Tibial nerve (tissue), 4 donors: ENCODE measurements at regions not wholly inside any gene's neighbourhood (a gene's known extent, or its start where the extent isn't known, plus 50 kb on each side); places are given as distances from the start of the nearest gene placed in this dataset.
A peak's percentile ranks its signal among the peaks of the same experiment; 100 is the strongest.

Experiments used
- DNase-seq, 2 donors: peaks; one replicate each; pipeline ENCODE4 v3.0.0-alpha.2; 2019; ENCODE audit warnings: low spot score in 2 of 2
- H3K27ac ChIP-seq, 4 donors: fragments of 200-600 bp; sonication (generic) in 3 of 4; one replicate each; pipeline ENCODE4 v1.5.1; 2017 to 2019; ENCODE audit warnings: mild to moderate bottlenecking in 1 of 4
- H3K27me3 ChIP-seq, 2 donors: fragments of 200-600 bp; sonication (generic) in 1 of 2; one replicate each; pipeline versions ENCODE4 v1.5.1 to v1.6.0; 2017 to 2019
- H3K36me3 ChIP-seq, 3 donors: fragments of 200-600 bp; sonication (generic); one replicate each; pipeline ENCODE4 v1.5.1; 2018 to 2019
- H3K4me1 ChIP-seq, 4 donors: fragments of 200-600 bp; sonication (generic) in 3 of 4; one replicate each; pipeline ENCODE4 v1.5.1; 2017 to 2019
- H3K4me3 ChIP-seq, 4 donors: fragments of 200-600 bp; sonication (generic) in 3 of 4; one replicate each; pipeline ENCODE4 v1.5.1; 2017 to 2019; ENCODE audit warnings: mild to moderate bottlenecking in 1 of 4, moderate library complexity in 1 of 4
- H3K9me3 ChIP-seq, 4 donors: fragments of 200-600 bp; sonication (generic) in 3 of 4; one replicate each; pipeline ENCODE4 v1.5.1; 2017 to 2019
- EP300 ChIP-seq, 2 donors: sonication (generic); formaldehyde crosslinking; IDR thresholded peaks; one replicate each; pipeline ENCODE4 v1.6.1; 2017; ENCODE audit warnings: antibody characterized with exemption in 2 of 2, mild to moderate bottlenecking in 1 of 2
- POLR2A ChIP-seq, 2 donors: fragments of 450-650 bp; IDR thresholded peaks; one replicate each; pipeline ENCODE4 v1.6.1; 2017; ENCODE audit warnings: antibody characterized with exemption in 2 of 2, mild to moderate bottlenecking in 2 of 2, moderate library complexity in 2 of 2
- WGBS, 2 donors: methylation state at CpG; one replicate each; pipeline ENCODE4 v1.1.5; 2018; 5-methylcytosine and 5-hydroxymethylcytosine counted together
- TF ChIP-seq, protein P1 (sequence below), 5 experiments: fragments of 200-600 bp in 3 of 5; fragments of 450-650 bp in 2 of 5; sonication (generic) in 3 of 5; IDR thresholded peaks; one replicate each; pipeline ENCODE4 v1.5.1; 2016 to 2019; ENCODE audit warnings: antibody characterized with exemption in 5 of 5, mild to moderate bottlenecking in 3 of 5, moderate library complexity in 2 of 5

DNA sequence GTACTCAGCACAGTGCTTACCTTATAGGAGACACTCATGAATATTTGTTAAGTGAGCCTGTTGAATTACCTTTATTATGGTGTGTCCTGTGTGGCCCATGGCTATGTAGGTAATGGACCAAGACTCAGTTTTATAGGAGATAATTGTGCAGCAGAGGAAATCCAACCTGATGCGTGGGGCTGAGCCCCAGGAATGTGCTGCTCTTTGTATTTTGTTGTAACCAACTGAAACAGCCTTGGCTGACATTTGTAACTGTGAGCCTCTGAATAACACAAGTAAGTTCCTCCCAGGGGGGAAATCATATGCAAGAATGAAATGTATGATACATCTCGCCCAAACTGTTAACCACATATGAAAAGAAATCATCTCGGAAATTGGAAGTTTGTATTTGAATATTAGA lies 364.2 kb upstream of the ZP4 start:
- no peak for DNase-seq
- no peak overlapping the region for H3K27ac ChIP-seq
- WGBS, 2 donors: 50 to 54% methylated on average over 3 of the region's 3 CpGs

DNA sequence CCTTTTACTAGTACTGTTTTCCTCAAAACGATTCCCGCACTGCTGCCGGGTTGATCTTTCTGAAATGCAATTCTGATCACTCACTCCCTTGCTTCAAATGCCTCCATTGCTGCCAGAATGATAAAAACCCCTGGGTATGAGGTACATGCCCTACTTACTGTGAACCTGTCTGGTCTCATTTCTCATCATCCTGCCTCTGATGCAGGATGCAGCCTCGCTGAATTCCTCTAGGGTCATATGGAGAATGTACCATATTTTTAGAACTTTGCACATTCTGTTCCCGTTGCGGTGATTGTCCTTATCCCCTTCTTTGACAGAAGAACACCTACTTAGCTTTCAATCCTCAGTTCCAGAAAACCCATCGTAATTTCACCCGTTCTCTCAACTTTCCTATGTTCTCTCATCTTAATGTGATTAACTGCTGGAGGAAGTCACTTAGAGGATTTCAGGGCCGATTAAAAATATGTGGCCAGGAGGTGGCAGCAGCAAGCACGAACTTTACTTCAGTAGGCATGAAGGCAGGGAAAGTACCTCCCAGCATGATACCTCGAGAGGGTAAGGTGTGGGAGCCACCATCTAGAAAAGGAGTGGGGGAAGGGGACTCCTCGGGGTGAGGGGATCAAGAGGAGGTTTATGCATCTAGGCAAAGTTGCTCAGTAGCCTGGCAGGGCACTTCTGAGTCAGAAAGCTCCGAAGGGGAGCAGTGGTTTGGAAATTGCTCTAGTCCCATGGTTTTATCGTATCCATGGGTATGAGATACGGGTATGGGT lies 361.5 kb upstream of the ZP4 start:
- Histone ChIP-seq H3K4me1 (no peaks in the 10 kb centered on the region), H3K27ac (no peak overlapping the region), H3K9me3 (no peaks in the 10 kb centered on the region), H3K4me3 (no peak overlapping the region), H3K36me3 (no peaks in the 10 kb centered on the region), H3K27me3 (no peaks in the 10 kb centered on the region)
- 58 to 60% methylated on average over 15 of the region's 15 CpGs for WGBS, 2 donors
- DNase-seq: peak; percentile 29 to 64
- no peak for TF ChIP-seq EP300 (IDR thresholded peaks at IDR 0.05)
- TF ChIP-seq, protein P1, sequence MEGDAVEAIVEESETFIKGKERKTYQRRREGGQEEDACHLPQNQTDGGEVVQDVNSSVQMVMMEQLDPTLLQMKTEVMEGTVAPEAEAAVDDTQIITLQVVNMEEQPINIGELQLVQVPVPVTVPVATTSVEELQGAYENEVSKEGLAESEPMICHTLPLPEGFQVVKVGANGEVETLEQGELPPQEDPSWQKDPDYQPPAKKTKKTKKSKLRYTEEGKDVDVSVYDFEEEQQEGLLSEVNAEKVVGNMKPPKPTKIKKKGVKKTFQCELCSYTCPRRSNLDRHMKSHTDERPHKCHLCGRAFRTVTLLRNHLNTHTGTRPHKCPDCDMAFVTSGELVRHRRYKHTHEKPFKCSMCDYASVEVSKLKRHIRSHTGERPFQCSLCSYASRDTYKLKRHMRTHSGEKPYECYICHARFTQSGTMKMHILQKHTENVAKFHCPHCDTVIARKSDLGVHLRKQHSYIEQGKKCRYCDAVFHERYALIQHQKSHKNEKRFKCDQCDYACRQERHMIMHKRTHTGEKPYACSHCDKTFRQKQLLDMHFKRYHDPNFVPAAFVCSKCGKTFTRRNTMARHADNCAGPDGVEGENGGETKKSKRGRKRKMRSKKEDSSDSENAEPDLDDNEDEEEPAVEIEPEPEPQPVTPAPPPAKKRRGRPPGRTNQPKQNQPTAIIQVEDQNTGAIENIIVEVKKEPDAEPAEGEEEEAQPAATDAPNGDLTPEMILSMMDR (IDR thresholded peaks at IDR 0.05): peak; percentile 25 to 45 (median 30)

More for the DNA sequence above, 364.2 kb upstream of the ZP4 start:
- Histone ChIP-seq H3K9me3 (no peaks in the 10 kb centered on the region), H3K36me3 (no peaks in the 10 kb centered on the region), H3K27me3 (no peaks in the 10 kb centered on the region), H3K4me3 (no peak overlapping the region), H3K4me1 (no peaks in the 10 kb centered on the region)
- TF ChIP-seq POLR2A (IDR thresholded peaks at IDR 0.05): no peak
- no peak for TF ChIP-seq EP300 (IDR thresholded peaks at IDR 0.05)
- TF ChIP-seq, protein P1 (IDR thresholded peaks at IDR 0.05): no peak

DNA sequence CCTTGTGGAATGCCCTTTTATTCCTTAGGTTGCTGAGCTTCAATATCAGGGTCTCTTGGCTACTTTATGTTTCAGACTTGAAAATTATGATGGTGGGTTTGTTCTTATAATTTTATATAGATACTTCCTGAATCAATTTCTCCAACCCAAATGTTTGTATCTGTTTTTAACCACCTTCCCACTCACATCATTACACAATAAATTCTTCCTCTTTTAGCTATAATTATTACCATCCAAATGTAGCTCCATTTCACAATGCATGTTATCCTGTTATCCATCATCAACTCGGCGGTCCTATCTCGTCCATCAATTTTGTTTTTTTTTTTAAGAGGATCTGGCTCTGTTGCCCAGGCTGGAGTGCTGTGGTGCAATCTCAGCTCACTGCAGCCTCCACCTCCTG lies 357.6 kb upstream of the ZP4 start:
- no peak for DNase-seq
- Histone ChIP-seq H3K27ac (no peak overlapping the region), H3K4me3 (no peak overlapping the region), H3K9me3 (no peaks in the 10 kb centered on the region), H3K4me1 (no peaks in the 10 kb centered on the region), H3K27me3 (no peaks in the 10 kb centered on the region), H3K36me3 (no peaks in the 10 kb centered on the region)
- 76 to 86% methylated on average over 3 of the region's 3 CpGs for WGBS, 2 donors
- TF ChIP-seq, protein P1 (IDR thresholded peaks at IDR 0.05): no peak
- TF ChIP-seq EP300 (IDR thresholded peaks at IDR 0.05): no peak
- no peak for TF ChIP-seq POLR2A (IDR thresholded peaks at IDR 0.05)

DNA sequence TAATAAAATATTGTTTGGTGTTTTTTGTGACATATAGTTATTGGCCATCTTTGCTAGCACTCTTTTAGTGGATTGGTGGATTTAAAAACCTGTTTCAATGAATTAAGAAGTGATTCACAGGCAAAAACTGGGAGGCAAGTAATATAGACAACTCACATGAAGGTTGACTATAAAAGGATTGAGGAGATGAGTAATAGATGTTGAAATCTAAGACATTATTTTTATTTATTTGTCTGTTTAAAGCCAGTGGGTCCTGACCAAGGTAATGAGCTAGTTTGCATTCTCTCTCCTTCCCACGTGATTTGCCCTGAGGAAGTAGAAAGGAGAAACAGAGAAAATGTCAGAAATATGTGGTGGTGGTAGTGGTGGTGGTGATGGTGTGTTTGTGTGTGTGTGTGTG lies 351.5 kb upstream of the ZP4 start:
- 51 to 56% methylated on average over 1 of the region's 1 CpG for WGBS, 2 donors
- no peak for TF ChIP-seq EP300 (IDR thresholded peaks at IDR 0.05)

DNA sequence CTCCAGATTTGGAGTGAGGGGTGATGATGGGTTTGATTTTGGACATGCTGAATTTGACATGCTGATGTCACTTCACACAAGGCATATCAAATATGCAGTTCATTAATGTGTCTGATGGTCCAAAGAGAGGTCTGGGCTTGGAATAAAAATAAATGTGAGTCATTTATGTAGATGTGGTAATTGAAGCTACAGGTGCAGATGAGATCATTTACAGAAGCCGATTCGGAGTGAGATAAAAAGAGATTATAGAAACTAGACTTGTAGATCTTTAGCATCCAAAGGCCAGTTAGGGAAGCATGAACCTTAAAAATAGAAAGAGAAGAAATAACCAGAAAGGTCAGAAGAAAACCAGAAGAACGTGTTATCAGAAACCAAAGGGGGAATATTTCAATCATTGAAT lies 350.9 kb upstream of the ZP4 start:
- no peaks in the 10 kb centered on the region for H3K27me3 ChIP-seq
- no peak overlapping the region for H3K4me3 ChIP-seq
- H3K4me1 ChIP-seq: no peaks in the 10 kb centered on the region
- no peak overlapping the region for H3K27ac ChIP-seq
- TF ChIP-seq EP300 (IDR thresholded peaks at IDR 0.05) (no peak), POLR2A (IDR thresholded peaks at IDR 0.05) (no peak)
- TF ChIP-seq, protein P1 (IDR thresholded peaks at IDR 0.05): no peak
- no peak for DNase-seq
- H3K36me3 ChIP-seq: no peaks in the 10 kb centered on the region
- 81 to 85% methylated on average over 3 of the region's 3 CpGs for WGBS, 2 donors
- no peaks in the 10 kb centered on the region for H3K9me3 ChIP-seq

More for the DNA sequence above, 351.5 kb upstream of the ZP4 start:
- Histone ChIP-seq H3K4me3 (no peak overlapping the region), H3K27me3 (no peaks in the 10 kb centered on the region), H3K4me1 (no peaks in the 10 kb centered on the region), H3K9me3 (no peaks in the 10 kb centered on the region), H3K27ac (no peak overlapping the region), H3K36me3 (no peaks in the 10 kb centered on the region)
- DNase-seq: no peak
